Thymus (tissue), 11 donors: ENCODE measurements at regions not wholly inside any gene's neighbourhood (a gene's known extent, or its start where the extent isn't known, plus 50 kb on each side); places are given as distances from the start of the nearest gene placed in this dataset.

Source experiments
- DNase-seq, 9 donors: peaks; one replicate each; pipeline ENCODE4 v3.0.0-alpha.2; 2013; ENCODE audit warnings: low spot score in 9 of 9, low read depth in 6 of 9, missing footprints in 1 of 9
- H3K27ac ChIP-seq, 2 donors: one replicate each; pipeline ENCODE4 v1.5.1; 2013; ENCODE audit warnings: control low read depth in 1 of 2, low read depth in 1 of 2, low read length in 1 of 2, mild to moderate bottlenecking in 1 of 2, moderate library complexity in 1 of 2
- H3K27me3 ChIP-seq, 2 donors: one replicate each; pipeline ENCODE4 v1.5.1; 2013; ENCODE audit warnings: low read length in 1 of 2; ENCODE audit not compliant: control insufficient read depth in 2 of 2, insufficient read depth in 1 of 2
- H3K36me3 ChIP-seq, 2 donors: one replicate each; pipeline ENCODE4 v1.5.1; 2013; ENCODE audit warnings: low read length in 1 of 2, mild to moderate bottlenecking in 1 of 2, moderate library complexity in 1 of 2; ENCODE audit not compliant: control insufficient read depth in 2 of 2, insufficient read depth in 2 of 2
- H3K4me1 ChIP-seq, 2 donors: one replicate each; pipeline ENCODE4 v1.5.1; 2013; ENCODE audit warnings: low read length in 2 of 2; ENCODE audit not compliant: control insufficient read depth in 2 of 2, insufficient read depth in 2 of 2
- H3K4me3 ChIP-seq, 2 donors: one replicate each; pipeline ENCODE4 v1.5.1; 2013; ENCODE audit warnings: low read length in 2 of 2, control low read depth in 1 of 2, mild to moderate bottlenecking in 1 of 2
- H3K9me3 ChIP-seq, 2 donors: one replicate each; pipeline ENCODE4 v1.5.1; 2013; ENCODE audit warnings: low read length in 1 of 2, mild to moderate bottlenecking in 1 of 2; ENCODE audit not compliant: control insufficient read depth in 2 of 2, insufficient read depth in 1 of 2
- WGBS: extraction: QIAGEN DNeasy Blood & Tissue Kit; methylation state at CpG from one replicate; pipeline ENCODE4 v1.1.7; 2013; 5-methylcytosine and 5-hydroxymethylcytosine counted together
- donor health status: healthy.

DNA sequence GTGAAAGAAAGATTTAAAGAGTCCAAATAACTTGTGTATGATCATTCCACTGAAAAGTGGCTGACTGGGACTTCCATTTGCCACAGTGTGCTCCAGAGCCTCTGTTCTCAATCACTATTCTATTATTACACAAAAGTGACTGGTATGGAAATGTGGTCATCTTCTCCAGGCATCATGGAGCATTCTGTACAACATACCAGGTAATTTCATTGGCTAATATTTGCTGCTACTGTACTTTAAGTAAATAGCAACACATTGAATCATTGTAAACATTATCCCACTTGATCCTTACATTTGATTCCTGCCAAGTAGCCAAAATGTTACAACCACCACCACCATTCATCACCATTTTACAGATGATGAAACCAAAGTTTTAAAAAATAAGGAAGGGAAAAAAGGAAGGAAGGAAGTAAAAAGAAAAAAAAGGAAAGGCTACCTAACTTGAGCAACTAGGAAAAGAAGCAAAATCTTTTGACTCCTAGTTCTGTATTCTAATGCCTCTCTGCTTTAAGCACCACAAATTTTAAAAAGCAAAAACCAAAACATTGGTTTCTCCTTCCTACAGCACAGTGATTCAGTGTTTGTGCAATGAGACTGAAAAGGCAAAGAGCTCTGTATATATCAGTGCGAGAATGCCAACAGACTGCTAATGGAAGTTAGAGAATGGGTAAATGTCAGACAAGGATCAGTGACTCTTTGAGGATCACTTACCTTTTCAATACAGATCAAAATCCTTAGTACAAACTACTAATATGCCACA lies 361.4 kb upstream of the PTBP2 start:
- Histone ChIP-seq H3K36me3 (no peaks in the 10 kb centered on the region), H3K27me3 (no peaks in the 10 kb centered on the region), H3K9me3 (no peaks in the 10 kb centered on the region), H3K4me1 (no peaks in the 10 kb centered on the region), H3K4me3 (no peak overlapping the region), H3K27ac (no peak overlapping the region)
- no peak for DNase-seq
- 97% methylated on average over 1 of the region's 1 CpG for WGBS

DNA sequence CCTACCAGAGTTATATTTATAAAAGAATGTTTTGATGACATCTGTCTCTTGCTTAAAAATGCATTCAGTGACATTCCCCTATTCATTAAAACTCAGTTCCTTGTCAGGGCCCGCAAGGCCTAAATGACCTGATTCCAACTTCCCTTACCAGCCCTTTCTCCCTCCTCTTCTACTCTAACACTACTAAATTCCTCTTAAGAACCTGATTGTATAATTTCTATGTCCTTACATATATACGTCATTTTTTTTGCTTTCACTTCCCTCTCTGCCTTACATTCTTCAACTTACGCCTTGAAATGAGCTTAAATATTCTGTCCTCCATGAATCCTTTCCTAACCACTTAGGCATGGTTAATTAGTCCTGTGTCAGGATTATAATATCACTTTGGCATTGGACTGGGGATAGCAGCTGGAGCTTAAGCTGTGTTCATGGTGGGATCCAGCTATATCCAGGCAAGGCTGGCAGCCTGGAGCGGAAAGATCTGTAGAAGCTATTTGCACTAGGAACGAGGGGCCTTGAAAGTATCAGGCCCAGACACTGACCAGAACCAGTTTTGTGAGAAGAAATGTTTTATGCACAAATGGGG lies 360.2 kb upstream of the PTBP2 start:
- H3K4me1 ChIP-seq = no peaks in the 10 kb centered on the region
- H3K4me3 ChIP-seq = no peak overlapping the region
- WGBS = 84% methylated on average over 5 of the region's 5 CpGs
- no peak overlapping the region for H3K27ac ChIP-seq
- H3K36me3 ChIP-seq = no peaks in the 10 kb centered on the region
- no peak for DNase-seq
- no peaks in the 10 kb centered on the region for H3K27me3 ChIP-seq
- H3K9me3 ChIP-seq = no peaks in the 10 kb centered on the region

DNA sequence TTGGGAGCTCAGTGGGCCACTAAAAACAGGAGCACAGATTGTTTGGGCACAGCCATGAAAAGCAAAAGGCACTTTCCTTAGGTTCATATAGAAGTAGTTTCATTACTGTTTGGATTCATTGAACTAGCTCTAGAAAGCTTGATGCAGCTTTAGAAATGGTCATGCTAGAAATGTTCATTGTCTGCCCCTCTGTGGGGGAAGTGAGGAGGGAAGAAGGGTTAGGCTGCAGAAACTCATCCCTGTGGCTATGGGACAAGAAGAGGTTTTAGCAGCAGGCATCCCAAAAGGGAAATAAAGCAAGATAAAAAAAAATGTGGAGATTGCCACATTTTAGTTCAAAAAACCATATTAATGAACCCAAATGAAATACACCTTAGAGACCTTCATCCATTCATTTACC lies 359.6 kb upstream of the PTBP2 start:
- Histone ChIP-seq H3K36me3 (no peaks in the 10 kb centered on the region), H3K27me3 (no peaks in the 10 kb centered on the region), H3K4me1 (no peaks in the 10 kb centered on the region), H3K27ac (no peak overlapping the region), H3K4me3 (no peak overlapping the region), H3K9me3 (no peaks in the 10 kb centered on the region)
- no peak for DNase-seq

DNA sequence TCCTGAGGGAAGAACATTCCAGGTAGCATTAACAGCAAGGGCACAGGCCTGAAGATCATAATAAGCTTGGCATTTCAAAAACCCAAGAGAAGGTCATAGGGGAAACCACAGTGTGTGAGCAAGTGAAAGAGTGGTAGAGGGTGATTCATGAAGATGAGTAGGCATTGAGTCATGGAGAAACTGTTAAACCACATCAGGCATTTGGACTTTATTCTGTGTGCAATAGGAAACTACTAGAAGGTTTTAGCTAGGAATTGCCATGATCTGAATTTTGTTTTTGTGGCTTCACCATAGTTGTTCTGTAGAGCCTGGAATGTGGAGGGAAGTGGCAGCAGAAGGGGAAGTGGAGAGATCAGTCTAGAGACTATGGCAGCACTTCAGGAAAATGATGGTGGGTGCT lies 359.0 kb upstream of the PTBP2 start:
- no peaks in the 10 kb centered on the region for H3K36me3 ChIP-seq
- H3K4me1 ChIP-seq = no peaks in the 10 kb centered on the region
- no peak overlapping the region for H3K27ac ChIP-seq
- H3K9me3 ChIP-seq = no peaks in the 10 kb centered on the region
- no peaks in the 10 kb centered on the region for H3K27me3 ChIP-seq
- no peak overlapping the region for H3K4me3 ChIP-seq
- DNase-seq = no peak

- DNase-seq = no peak
- Histone ChIP-seq H3K27me3 (no peaks in the 10 kb centered on the region), H3K9me3 (no peaks in the 10 kb centered on the region), H3K36me3 (no peaks in the 10 kb centered on the region), H3K4me3 (no peak overlapping the region), H3K4me1 (no peaks in the 10 kb centered on the region), H3K27ac (no peak overlapping the region)
- 96% methylated on average over 2 of the region's 2 CpGs for WGBS
These were observed 357.8 kb upstream of the PTBP2 start for GRCh38 chr1:96363826-96364225.

DNA sequence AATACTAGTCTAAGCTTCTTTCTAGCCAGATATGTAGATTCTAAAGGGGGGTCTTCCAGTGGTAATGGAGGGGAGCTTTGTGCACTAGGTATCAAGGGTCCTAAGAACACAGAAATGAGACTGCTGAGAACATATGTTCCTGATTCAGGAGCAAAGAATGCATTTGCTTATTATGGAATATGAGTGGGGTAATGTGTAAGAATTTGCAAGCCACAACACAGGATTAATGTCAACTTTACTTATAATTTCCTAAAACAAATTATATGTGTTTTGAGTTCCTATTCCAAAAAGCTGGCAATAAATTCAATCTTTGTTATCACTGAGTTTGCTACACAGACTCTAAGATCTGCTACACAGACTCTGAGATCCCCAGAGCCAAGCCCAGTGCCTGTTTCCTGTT lies 357.0 kb upstream of the PTBP2 start:
- Histone ChIP-seq H3K4me3 (no peak overlapping the region), H3K4me1 (no peaks in the 10 kb centered on the region), H3K27me3 (no peaks in the 10 kb centered on the region), H3K27ac (no peak overlapping the region), H3K36me3 (no peaks in the 10 kb centered on the region), H3K9me3 (no peaks in the 10 kb centered on the region)
- DNase-seq = no peak

DNA sequence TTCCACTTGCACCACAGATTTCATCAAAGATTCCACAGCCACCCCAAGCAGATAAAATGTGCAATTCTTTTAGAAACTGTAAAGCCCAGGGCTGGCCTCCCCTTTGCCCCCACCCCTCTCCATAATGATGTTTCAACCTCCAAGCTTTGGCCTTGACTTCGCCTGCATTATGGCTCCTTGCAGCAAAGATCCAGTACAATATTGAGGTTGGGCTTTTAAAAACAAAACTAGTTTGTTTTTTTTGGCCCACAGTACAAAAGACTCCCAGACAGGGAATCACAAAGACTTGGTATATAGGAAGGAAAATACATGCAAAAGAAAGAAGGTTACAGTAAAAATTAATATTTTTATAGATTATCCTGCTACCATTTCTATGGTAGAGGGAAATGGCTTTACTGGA lies 356.5 kb upstream of the PTBP2 start:
- Histone ChIP-seq H3K4me1 (no peaks in the 10 kb centered on the region), H3K9me3 (no peaks in the 10 kb centered on the region), H3K36me3 (no peaks in the 10 kb centered on the region), H3K27ac (no peak overlapping the region), H3K4me3 (no peak overlapping the region), H3K27me3 (no peaks in the 10 kb centered on the region)
- WGBS = 78% methylated on average over 1 of the region's 1 CpG
- DNase-seq = no peak

DNA sequence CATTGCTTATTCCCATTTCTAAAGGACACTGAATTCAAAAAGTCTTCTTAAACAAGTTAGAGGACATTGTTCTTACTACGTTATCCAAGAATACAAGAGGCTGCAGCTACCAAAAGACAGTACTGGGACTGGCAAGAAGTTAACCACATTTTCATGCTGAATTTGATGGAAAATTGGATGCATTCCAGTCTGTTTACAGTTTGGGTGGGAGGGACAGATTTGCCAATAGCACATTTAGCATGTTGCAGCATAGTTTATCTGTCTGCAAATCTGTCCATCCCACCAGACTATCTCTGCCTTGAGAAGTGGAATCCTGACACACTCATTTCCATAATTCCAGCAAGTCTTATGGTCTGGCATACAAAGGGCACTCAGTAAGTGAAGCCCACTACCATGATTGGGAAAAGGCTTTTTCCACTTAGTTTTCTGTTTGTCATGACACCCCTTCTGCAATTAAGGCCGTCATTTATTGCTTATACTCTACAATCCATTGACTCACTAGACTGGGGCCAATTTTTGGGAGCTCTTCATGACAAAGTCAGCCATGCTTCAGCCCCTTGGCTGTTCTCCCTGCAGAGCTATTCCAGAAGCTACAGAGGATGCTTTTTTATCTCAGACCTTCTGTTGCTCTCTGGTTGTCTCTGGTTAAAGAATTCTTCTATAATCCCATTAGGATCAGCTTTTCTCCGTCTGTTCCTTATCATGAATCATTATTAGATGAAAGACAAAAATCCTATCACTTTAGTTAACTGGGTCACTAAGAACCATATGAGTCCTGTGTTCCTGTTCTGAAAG lies 355.8 kb upstream of the PTBP2 start:
- no peaks in the 10 kb centered on the region for H3K9me3 ChIP-seq
- WGBS = 72% methylated on average over 3 of the region's 3 CpGs
- H3K4me1 ChIP-seq = no peaks in the 10 kb centered on the region
- H3K27ac ChIP-seq = no peak overlapping the region
- H3K36me3 ChIP-seq = no peaks in the 10 kb centered on the region
- no peaks in the 10 kb centered on the region for H3K27me3 ChIP-seq
- no peak overlapping the region for H3K4me3 ChIP-seq
- DNase-seq = no peak

DNA sequence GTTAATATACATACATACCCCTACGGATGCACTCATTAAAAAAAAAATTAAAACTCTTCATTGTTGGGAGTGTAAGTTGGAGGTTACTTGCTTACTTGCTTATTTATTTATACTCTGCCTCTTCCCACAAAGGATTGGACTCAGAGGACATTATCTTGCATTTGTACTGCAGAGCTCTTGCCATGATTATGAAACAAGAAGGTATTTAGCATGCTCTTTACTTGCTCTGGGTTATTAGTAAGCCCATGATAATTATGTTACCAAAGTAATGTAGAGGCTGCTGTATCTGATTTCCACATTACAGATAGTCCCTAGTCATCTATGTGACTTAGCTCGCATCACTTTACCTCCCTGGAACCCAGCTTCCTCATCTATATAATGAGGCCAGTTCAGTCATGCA lies 355.1 kb upstream of the PTBP2 start:
- no peak for DNase-seq
- H3K4me1 ChIP-seq = no peaks in the 10 kb centered on the region
- WGBS = 98% methylated on average over 2 of the region's 2 CpGs
- no peak overlapping the region for H3K4me3 ChIP-seq
- H3K9me3 ChIP-seq = no peaks in the 10 kb centered on the region
- H3K36me3 ChIP-seq = no peaks in the 10 kb centered on the region
- H3K27ac ChIP-seq = no peak overlapping the region
- no peaks in the 10 kb centered on the region for H3K27me3 ChIP-seq
